Fibroblast of skin of scalp (primary cell): ENCODE measurements at regions not wholly inside any gene's neighbourhood (a gene's known extent, or its start where the extent isn't known, plus 50 kb on each side); places are given as distances from the start of the nearest gene placed in this dataset.
A peak's percentile ranks its signal among the peaks of the same experiment; 100 is the strongest.
"Not testable (repeated sequence)": the region's sequence is repeated elsewhere in the genome, so short reads cannot be mapped to it uniquely, and the experiment has no call there.

Experiments
- DNase-seq: peaks from one replicate; pipeline ENCODE4 v3.0.0-alpha.2; 2013

- no peak for DNase-seq
Observed at GRCh38 chr1:18564676-18565075, 66.0 kb upstream of the PAX7 start.

GRCh38 chr1:18565321-18565720 lies 65.3 kb upstream of the PAX7 start:
- no peak for DNase-seq

- no peak for DNase-seq
Observed at GRCh38 chr1:18568489-18568888, 62.2 kb upstream of the PAX7 start.

- DNase-seq: no peak
Observed at GRCh38 chr1:18569251-18569650, 61.4 kb upstream of the PAX7 start.

GRCh38 chr1:18569811-18570545 lies 60.7 kb upstream of the PAX7 start:
- DNase-seq: no peak

GRCh38 chr1:18571275-18571674 lies 59.4 kb upstream of the PAX7 start:
- DNase-seq: no peak

- DNase-seq: no peak
Observed at GRCh38 chr1:18572022-18572880, 58.4 kb upstream of the PAX7 start.

- no peak for DNase-seq
Observed at GRCh38 chr1:18573170-18573569, 57.5 kb upstream of the PAX7 start.

- DNase-seq: no peak
Observed at GRCh38 chr1:18574754-18575153, 55.9 kb upstream of the PAX7 start.

GRCh38 chr1:18575620-18576019 lies 55.0 kb upstream of the PAX7 start:
- DNase-seq: peak; percentile 27

GRCh38 chr1:18578271-18578670 lies 52.4 kb upstream of the PAX7 start:
- DNase-seq: no peak

GRCh38 chr1:18579267-18579666 lies 51.4 kb upstream of the PAX7 start:
- DNase-seq: not testable (repeated sequence)

- DNase-seq: no peak
Observed at GRCh38 chr1:18580047-18580446, 50.6 kb upstream of the PAX7 start.

- no peak for DNase-seq
Observed at GRCh38 chr1:18580691-18581419, 49.8 kb upstream of the PAX7 start.
